Epidermal melanocyte (primary cell): ENCODE measurements at regions not wholly inside any gene's neighbourhood (a gene's known extent, or its start where the extent isn't known, plus 50 kb on each side); places are given as distances from the start of the nearest gene placed in this dataset.

Experiments
- DNase-seq: peaks from one replicate; pipeline ENCODE4 v3.0.0; 2011; ENCODE audit warnings: low spot score; ENCODE audit not compliant: insufficient read length

DNA sequence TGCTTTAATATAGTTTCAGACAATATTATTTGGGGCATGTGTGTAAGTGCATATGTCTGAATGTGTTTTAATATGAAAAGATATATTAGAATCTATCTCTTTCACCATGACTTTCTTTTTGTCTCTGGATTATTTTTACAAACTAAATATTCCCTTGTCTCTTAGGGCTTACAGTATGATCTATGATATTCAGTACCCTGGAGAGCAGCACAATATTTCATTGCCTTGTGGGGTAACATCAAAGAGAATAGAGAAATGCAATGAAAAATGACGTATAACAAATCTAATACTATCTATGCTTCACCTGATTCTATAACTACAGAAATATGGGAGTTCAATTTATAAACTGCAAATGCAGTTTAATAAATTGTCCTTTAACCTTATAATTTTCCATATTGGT, 2084.5 kb downstream of the MRPL39 start:
- no peak for DNase-seq

DNA sequence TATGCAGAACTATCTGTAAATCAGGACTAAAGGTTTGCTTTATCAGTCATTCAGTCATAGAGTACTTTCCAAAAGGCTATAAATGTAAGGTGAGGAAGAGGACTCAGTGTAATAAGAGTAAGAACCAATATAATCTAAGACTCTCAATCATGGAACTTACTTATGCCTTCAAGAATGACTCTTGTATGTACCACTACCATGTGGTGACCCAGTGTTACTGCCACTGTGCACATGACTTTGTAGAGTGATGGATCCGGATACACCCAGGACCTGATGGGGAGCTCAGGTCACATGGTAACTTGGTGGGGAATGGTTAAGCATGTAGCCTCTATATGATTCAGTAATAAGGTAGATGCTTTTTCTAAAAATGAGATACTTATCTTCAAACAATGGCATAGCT, 2099.8 kb downstream of the MRPL39 start:
- no peak for DNase-seq

DNA sequence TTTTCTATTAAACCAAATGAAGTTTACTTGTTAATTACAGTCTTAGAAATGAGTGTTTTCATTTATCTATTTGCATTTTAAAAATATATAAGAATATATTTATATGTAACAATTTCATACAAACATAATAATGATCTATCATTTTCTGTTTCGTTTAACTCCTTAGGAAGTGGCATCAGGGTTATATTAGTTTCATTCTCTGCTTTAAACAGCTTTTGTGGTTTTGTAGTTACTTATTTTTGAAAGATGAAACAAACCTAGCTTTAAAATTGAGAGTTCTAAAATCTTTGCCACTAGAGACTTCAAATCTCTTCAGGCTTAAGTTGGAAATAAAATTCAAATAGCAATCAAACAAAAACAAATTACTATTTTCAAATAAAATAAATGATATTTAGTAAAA, 2110.6 kb downstream of the MRPL39 start:
- DNase-seq, result no peak

DNA sequence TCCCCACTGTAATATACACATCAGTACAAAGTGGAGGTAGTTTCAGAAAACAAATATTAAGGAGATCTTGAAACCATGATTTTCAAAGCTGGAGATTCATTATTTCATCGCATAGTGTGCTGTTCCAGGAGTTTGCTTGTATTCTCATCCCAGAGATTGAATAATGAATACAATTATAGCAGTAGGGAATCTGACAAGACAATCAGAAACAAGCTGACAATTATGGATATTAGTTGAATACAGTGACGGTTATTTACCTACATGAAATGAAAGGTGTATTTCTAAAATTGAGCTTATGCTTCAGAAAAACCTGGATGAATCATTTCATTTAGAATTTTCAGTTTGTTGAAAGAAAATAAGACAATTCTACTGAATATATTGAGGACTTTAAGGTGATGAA, 2119.0 kb downstream of the MRPL39 start:
- no peak for DNase-seq

DNA sequence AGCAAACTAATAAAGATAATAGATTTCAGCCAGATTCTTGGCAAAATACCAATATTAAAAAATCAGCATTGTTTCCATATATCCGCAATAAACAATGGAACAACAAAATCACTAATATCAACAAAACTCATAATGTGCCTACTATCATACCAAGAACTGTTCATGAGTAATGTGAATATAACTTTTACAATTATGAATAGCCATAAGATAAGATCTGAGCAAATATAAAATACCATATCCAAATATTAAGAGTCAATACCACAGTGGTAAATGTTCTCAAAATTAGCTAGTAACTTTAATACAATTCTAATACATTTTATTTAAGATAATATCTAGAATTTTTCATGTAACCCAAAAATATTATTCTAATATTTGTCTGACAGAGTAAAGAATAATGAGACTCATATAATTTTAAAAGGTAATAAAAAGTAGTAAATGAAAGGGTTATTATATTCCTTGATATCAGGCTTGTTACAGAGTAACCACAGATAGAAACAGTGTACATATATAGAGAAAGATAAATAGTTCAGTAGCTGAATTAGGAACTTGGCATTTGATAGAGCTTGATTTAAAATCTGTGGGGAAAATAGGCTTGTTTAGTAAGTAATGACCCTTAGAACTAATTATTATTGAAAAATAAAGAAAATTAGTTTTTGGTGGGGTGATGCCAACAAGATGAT, 2126.6 kb downstream of the MRPL39 start:
- DNase-seq, result no peak

DNA sequence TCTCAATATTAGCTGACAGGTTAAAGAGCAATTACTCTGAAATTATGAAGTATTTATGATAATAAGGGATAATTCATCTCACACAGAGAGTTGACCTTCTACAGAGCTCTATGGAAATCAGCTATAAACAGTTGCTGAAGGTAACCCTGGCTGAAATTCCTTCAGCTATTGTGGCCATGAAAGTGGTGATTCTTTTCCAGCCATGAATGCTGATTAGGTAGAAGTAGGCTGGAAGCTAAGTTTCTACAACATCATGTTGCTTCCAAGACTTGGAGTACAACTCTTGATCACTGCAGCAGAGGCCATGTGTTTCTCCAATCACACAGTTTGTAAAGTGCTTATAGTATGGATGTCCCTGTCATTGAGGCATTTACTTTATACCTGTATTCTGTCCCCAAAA, 2128.9 kb downstream of the MRPL39 start:
- no peak for DNase-seq

DNA sequence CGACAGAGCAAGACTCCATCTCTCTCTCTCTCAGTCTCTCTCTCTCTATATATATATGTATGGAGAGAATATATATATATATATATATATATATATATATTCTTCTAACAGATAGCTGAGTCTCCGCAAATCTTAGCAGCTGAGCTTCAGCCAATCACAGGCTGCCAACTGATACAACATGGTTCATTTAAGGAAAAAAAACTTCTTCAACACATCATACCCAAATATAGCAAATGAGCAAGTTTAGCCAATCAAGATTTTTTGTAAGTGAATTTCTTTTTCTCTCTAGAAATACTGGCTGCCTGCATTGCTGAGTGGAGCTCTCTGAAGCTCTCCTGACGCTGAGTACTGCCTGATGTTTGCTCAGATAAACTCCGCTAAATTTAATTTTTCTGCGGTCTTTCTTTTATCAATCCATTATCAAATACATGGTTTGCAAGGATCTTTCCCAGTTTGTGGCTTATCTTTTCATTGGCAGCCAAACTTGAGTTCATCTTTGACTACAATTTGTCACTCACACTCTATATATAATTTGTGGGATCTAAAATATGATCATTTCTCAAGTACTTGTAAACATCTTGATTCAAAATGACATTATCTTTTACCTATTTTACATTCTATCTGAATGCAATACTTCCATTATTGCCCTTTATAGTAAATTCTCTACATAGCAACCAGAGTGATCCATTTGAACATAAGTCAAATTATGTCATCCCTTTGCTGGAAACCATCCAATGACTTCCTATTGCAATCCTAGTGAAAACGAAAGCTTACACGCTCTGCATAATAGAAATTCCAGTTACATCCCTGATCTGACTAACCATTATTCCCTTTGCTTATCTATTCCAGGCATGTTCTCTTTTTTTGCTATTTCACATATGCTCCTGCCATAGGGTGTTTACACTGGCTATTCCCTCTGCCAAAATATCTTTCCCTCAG, 2131.7 kb downstream of the MRPL39 start:
- no peak for DNase-seq

DNA sequence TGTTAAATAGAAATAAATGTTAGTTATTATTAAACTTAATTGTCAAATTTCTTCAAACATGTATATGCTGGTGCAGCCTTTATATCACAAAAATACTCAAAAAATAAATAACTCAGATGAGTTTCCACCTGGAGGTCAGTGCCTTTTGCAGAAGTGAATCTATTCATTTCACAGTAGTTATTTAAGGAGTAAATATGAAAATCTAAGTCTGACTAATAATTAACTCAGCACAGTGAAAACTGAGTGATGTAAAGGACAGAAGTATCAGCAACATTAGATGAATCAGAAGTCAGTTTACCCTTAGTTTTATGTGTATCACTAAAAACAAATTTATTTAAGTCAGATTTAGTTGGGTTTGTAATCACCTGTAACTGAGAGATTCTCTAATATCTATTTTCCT, 2135.4 kb downstream of the MRPL39 start:
- no peak for DNase-seq

DNA sequence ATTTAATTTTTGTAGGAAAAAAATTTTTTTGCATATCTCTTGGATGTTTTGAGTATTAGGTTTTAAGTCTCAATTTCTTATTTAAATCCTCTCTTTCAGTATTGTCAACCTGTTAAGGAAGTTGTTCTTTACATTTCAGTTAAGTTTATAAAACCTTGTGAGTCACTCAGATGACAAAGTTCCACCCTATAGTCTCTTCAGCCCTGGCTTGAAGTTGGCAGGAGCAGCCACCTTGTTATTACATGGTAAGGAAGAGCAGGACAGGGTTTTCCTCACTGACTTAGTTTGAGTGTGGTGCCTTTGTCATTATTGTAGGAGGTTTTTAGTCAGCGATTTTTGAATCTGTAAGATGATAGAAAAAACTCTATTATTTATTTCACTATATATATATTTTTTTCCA, 2143.9 kb downstream of the MRPL39 start:
- DNase-seq, result no peak

DNA sequence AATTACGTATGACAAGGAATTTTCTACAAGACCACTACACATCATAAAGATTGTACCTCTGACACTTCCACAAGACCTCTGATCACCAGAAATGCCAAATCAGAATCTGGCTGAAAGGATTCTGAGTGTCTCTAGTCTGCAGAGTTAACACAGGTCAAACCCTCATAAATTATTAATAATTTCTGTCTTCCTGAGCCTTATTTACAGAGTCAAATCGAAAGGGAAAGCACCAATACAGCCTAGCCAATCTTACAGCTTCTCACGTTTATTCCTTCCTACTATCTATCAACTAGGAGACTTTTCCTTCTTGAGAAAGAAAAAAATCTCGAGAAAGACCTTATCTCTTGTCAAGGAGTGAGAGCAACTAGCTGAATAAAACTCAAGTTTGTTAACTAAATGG, 2151.6 kb downstream of the MRPL39 start:
- DNase-seq, result no peak

DNA sequence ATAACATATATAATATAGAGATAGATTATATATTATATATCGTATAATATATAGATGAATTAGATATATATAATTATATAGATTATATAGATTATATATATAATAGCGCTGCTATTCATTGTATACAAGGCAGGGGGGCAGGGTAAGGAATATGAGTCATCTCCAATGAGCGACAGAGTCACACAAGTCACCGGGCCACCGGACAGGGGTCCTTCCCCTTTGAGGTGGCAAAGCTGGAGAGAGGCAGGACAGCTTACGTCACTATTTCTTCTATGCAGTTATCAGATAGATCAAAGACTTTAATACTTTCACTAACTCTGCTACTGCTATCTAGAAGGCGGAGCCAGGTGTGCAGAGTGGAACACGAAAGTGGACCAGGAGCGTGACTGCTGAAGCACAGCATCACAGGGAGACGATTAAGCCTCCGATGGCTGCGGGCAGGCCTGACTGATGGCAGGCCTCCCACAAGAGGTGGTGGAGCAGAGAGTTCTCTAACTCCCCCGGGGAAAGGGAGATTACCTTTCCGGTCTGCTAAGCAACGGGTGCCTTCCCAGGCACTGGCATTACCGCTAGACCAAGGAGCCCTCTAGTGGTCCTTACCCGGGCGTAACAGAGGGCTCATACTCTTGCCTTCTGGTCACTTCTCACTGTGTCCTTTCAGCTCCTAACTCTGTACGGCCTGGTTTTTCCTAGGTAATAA, 2154.7 kb downstream of the MRPL39 start:
- no peak for DNase-seq

DNA sequence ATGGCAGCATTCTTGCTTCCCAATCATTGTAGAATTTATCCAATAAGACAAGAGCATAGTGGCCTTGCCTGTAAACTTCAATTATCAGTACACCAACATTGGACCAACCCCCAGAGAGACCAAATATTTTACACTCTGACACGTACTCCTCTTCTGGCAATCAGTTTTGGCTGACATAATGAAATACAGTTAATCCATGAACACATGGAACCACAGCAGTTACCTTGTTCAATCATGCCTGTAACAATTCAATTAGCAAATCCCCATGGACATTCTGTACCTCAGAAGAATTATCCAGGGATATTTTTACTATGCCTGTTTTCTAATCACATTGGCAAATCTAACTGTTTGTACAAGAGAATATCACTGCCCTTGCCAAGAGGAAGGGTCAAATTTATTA, 2162.0 kb downstream of the MRPL39 start:
- no peak for DNase-seq

DNA sequence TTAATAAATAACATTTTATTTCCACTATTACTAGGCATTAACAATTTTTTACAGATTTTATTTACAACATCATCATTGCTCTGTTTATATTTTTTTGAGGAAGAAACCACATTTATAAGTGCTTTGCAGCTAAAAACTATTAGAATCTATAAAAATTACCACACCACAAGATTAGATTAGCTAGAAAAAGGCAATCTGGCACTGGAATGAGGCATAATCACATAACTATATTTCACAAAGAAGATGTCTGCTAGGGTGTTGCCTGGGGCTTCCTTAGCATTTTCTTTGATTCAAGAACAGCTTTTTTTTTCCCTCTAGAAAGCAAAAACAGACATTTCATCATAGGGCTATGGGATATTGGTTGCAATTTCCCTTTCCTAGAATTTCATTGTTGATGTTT, 2169.2 kb downstream of the MRPL39 start:
- DNase-seq, result no peak

DNA sequence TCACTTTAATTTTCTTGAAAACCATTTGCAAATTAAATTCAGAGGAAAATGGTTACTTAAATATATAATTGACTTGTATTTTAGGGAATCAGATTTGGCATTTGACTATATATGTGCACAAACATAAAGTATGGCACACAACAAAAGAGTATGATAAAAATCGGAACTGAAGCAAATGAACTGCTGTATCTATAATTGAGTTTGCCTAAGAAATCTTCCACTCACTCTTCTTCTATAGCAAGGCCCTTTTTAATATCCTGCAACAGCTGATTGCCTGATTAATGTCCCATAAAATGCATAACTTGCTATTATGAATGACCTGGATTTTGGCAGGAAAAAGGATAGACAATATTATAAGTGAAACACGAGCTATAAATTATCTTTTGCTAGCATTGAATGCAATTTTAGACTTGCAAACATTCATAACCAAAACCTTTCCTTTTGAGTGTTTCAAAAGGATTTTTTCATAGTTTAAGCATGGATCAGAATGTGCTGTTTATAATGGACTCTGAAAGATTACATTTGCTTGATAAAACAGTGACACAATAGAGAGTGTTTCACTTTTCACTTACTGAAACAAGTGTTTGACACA, 2204.3 kb downstream of the MRPL39 start:
- no peak for DNase-seq

DNA sequence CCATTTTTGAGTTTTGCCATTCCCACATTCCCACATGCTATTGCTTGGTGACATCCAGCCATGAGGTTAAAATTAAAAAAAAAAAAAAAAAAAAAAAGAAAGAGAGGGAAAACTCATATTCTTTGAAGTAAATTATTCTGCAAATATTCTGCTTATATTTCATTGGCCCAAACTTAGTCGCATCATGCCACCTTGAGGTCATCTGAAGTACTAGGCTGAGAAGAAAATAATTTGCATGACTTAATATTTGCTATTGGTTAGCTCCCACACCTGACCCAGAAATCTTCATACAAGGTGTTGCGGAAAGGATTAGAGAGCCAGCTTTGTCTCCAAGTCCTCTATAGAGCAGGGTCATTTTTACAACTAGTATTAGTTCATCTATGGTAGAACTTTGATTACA, 2206.0 kb downstream of the MRPL39 start:
- DNase-seq, result no peak

DNA sequence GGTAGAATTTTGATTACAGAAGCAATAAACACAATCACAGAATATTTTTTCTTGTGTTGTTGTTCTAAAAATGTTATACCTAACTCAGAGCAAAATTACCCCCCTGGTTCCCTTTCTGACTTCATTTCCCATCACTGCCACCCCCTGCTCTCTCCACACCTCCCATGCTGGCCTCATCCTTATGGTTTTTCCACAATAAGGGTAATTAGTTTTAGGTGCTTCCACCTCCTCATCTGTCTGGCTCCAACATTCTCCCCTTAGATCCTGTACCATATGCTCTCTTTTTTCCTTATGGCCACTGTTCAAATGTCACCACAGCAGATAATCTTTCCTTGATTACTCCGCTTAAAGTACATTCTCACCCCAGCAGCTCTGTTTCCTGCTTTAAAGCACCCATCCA, 2208.6 kb downstream of the MRPL39 start:
- no peak for DNase-seq

DNA sequence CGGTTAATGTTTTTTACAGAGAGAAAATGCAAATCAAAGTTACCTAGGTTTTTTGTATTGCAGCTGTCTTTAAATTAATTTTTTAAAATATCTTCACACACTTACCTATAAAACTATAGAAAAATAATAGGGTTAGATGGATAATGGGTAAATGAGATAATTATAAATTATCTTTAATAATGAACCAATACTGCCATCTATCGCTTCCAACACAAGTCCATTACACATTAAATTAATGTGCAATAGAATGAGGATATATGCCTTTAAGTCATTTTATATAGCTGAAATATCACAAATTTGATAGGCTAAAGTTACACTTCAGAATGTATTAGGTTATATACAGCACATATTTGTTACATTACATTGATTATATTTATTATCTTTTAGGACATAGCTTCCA, 2212.8 kb downstream of the MRPL39 start:
- DNase-seq, result no peak

DNA sequence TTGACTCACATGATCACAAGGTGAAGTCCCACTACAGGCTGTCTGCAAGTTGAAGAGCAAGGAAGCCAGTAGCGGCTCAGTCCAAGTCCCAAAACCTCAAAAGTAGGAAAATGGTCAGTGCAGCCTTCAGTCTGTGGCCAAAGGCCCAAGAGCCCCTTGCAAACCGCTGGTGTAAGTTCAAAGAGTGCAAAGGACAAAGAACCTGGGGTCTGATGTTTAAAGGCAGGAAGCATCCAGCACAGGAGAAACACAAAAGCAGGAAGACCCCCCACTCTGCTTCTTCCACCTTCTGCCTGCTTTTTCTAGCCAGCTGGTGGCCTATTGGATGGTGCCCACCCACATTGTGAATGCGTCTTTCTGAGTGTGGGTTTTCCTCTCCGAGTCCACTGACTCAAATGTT, 2222.6 kb downstream of the MRPL39 start:
- DNase-seq, result no peak

DNA sequence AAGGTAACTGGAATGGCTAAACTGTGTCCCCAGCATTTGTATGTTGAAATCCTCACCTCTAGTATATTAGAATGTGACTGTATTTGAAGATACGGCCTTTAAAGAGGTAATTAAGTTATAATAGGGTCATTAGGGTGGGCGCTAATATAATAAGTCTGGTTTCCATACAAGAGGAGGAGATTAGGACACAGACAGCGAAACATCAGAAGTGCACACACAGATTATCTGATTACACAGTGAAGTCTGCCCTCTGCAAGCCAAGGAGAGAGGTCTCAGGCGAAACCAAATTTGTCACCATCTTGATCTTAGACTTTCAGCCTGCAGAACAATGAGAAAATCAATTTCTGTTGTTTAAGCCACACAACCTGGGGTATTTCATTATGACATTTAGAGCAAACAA, 2233.1 kb downstream of the MRPL39 start:
- no peak for DNase-seq

DNA sequence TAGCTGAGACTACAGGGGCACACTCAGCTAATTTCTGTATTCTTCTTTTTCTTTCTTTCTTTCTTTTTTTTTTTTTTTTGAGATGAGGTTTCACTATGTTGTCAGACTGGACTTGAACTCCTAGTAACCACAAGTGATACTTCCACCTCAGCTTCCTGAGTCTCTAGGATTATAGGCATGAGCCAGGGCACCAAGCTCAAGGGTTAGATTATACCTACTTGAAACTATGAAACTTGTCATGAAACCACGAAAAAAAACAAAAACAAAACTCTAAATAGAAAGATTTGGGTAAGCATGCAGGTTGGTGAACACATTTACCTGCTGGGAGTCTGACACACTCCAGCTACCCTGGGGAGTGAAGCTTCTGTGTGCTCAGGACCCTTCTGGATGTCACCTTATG, 2250.4 kb downstream of the MRPL39 start:
- DNase-seq, result no peak

DNA sequence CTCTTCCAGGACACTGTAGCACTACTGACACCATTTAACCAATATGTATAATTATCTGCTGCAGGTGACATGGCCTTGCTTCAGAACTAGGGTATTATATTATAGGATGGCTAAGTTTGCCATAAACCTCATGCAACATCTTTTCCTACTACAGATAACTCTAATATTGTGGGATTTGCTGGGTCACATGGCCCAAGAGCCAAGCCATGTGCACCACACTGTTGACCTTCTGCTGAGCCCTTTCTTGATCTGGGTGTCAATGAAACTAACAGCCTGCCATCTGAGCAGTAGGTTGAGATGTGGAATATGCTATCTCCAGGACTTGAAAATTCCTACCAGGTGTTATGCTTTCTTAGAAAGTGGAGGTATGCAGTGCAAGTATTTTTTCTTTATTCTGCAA, 2291.1 kb downstream of the MRPL39 start:
- DNase-seq, result no peak

DNA sequence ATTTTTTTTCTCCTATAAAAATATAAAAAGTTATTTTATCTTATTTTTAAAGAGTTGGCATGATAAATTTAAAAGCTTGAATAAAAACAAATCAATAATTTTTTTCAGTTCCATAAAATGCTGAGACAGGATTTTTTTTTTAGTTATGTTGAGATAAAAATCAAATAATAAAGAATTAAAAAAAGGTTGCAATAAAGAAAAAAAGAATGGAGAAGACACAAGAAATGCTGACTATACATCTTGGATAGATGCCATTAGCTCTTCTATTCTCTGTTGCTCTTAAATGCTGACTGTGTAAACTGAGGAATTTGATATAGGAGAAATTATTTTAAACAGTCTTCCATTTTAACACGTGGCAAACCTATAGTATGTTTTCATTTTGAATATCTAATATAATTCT, 2298.5 kb downstream of the MRPL39 start:
- no peak for DNase-seq
